Gastrocnemius medialis (tissue), 4 donors: ENCODE measurements at regions not wholly inside any gene's neighbourhood (a gene's known extent, or its start where the extent isn't known, plus 50 kb on each side); places are given as distances from the start of the nearest gene placed in this dataset.

ENCODE experiments used
- CTCF ChIP-seq, 5 experiments: fragments of 450-650 bp in 3 of 5; fragments of 200-600 bp in 2 of 5; sonication (generic) in 2 of 5; IDR thresholded peaks in 4 of 5; conservative IDR thresholded peaks in 1 of 5; 1 replicate in 4 of 5; 2 replicates in 1 of 5; pipeline ENCODE4 v1.5.1; 2016 to 2019; ENCODE audit warnings: antibody characterized with exemption in 5 of 5, mild to moderate bottlenecking in 3 of 5, moderate library complexity in 3 of 5
- POLR2A ChIP-seq, 2 donors: fragments of 450-650 bp; IDR thresholded peaks; one replicate each; pipeline ENCODE4 v1.6.1; 2017; ENCODE audit warnings: antibody characterized with exemption in 2 of 2, mild to moderate bottlenecking in 2 of 2, moderate library complexity in 2 of 2

DNA sequence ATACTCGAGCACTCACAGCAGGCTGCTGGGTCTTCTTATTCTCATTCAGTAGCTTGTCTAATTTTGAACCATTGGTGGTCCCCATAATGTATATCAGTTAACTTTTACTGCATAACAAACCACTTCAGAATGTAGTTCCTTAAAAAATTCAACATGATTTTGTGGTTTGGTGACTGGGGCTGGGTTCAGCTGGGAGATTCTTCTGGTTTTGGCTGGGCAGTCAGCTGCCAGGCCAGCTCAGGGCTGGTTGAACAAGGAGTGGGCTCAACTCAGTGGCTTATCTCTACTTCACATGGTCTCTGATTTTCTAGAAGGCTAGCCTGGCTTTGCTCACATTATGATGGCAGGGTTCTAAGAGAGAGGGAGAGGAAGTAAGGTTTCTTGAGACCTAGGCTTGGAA, 292.4 kb upstream of the CHD6 start:
- TF ChIP-seq CTCF (IDR thresholded peaks at IDR 0.05 in 4 of 5, conservative IDR thresholded peaks at IDR 0.05 in 1 of 5), result no peak
- no peak for TF ChIP-seq POLR2A (IDR thresholded peaks at IDR 0.05)
